ENCODE measurements at regions not wholly inside any gene's neighbourhood (a gene's known extent, or its start where the extent isn't known, plus 50 kb on each side); places are given as distances from the start of the nearest gene placed in this dataset.

DNA sequence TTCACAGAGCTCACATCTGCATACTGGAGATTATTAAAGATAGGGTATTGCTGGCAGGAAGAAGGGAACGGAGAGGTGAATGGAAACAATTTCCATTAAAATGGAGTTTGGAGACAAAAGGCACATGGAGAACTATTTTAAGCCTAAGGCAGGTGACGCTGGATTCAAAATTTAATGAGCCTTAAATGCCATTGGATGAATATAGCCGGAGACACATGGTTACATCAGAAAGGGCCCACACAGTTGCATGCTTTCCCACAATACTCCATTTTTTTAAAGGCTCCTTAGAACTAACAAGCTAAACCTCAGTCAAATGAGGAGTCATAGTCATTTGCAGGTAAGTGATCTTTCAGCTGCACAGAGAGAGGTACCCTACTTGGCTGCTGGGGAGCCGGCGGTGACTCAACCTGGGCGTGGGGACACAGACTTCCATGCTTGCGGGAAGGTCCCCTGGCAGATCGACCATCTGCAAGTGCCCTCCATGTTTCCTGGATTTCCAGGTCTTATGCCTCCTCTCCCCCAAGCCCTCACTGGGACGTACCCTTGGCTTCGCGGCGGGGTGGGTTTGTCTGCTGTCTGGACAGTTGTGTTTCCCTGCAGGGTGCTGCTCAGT is 259.2 kb downstream of the CBLN1 start:
- no peak for DNase-seq (ENCODE audit: low spot score)
- TF ChIP-seq, protein P1, sequence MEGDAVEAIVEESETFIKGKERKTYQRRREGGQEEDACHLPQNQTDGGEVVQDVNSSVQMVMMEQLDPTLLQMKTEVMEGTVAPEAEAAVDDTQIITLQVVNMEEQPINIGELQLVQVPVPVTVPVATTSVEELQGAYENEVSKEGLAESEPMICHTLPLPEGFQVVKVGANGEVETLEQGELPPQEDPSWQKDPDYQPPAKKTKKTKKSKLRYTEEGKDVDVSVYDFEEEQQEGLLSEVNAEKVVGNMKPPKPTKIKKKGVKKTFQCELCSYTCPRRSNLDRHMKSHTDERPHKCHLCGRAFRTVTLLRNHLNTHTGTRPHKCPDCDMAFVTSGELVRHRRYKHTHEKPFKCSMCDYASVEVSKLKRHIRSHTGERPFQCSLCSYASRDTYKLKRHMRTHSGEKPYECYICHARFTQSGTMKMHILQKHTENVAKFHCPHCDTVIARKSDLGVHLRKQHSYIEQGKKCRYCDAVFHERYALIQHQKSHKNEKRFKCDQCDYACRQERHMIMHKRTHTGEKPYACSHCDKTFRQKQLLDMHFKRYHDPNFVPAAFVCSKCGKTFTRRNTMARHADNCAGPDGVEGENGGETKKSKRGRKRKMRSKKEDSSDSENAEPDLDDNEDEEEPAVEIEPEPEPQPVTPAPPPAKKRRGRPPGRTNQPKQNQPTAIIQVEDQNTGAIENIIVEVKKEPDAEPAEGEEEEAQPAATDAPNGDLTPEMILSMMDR (IDR thresholded peaks at IDR 0.05; ENCODE audit: extremely low read depth, insufficient read depth, missing control alignments), result no peak
- in situ Hi-C loops (cut with MboI; ENCODE audit: low pct_unique_long_range_greater_than_20kb, low sequenced_read_pairs, unreplicated experiment), result no loop called here

DNA sequence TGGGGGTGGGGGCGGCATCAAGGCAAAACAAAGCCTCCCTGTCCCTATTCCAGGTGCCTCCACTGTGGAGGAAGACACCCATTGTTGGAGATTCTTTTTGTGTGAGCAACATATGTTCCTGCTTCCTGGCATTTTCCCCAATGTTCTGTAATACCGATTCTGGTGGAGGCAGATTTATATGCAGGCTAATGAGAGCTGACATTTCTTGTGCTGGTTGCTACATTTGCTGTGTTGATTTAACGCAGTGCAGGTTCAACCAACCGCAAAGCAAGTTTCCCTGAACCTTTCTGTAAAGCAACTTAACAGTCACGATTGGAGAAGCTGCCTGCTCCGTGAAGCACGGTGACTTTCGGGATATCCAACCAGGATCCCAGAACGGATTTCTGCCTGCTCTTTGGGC is 260.5 kb downstream of the CBLN1 start:
- DNase-seq (ENCODE audit: low spot score), result no peak
- TF ChIP-seq, protein P1 (IDR thresholded peaks at IDR 0.05; ENCODE audit: extremely low read depth, insufficient read depth, missing control alignments), result no peak
- in situ Hi-C loops (cut with MboI; ENCODE audit: low pct_unique_long_range_greater_than_20kb, low sequenced_read_pairs, unreplicated experiment), result no loop called here

DNA sequence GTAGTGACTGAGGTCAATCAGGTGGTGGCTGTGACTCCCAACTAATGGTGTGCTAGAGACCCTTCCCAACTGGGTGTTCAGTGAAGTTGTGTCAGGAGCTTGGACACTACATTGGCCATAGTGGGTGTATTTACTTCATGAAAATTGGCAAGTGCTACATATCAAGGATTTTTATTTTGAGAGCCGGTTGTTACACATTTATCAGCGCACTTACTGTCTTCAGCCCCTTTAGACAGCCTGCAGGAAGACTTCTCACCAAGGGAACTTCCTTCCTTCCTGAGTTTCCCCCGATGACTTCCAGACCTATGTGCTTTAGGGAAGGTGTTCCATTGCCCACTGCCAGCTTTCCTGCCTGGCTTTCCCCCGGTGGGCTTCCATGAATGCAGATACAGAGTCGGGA is 261.2 kb downstream of the CBLN1 start:
- DNase-seq (ENCODE audit: low spot score), result no peak
- in situ Hi-C loops (cut with MboI; ENCODE audit: low pct_unique_long_range_greater_than_20kb, low sequenced_read_pairs, unreplicated experiment), result no loop called here
- TF ChIP-seq, protein P1 (IDR thresholded peaks at IDR 0.05; ENCODE audit: extremely low read depth, insufficient read depth, missing control alignments), result no peak

DNA sequence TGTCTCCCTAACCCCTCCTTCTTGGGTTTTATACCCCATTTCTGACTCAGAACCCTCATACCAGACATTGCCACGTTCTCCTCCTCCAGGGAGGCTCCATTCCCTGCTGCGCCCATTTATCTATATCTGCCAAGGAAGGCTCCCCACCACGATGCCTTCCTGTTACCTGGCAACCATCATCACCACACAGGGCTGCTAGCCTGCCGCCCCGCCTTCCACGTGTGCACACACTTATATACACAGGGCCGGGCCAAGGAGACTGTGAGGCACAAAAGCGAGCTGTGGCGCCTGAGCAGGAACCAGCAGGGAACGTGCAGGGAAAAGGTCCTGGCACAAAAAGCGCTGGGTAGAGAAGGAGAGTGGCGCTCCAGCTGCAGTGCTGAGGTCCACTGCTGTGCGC is 261.8 kb downstream of the CBLN1 start:
- TF ChIP-seq, protein P1 (IDR thresholded peaks at IDR 0.05; ENCODE audit: extremely low read depth, insufficient read depth, missing control alignments), result no peak
- in situ Hi-C loops (cut with MboI; ENCODE audit: low pct_unique_long_range_greater_than_20kb, low sequenced_read_pairs, unreplicated experiment), result no loop called here
- DNase-seq (ENCODE audit: low spot score), result no peak

DNA sequence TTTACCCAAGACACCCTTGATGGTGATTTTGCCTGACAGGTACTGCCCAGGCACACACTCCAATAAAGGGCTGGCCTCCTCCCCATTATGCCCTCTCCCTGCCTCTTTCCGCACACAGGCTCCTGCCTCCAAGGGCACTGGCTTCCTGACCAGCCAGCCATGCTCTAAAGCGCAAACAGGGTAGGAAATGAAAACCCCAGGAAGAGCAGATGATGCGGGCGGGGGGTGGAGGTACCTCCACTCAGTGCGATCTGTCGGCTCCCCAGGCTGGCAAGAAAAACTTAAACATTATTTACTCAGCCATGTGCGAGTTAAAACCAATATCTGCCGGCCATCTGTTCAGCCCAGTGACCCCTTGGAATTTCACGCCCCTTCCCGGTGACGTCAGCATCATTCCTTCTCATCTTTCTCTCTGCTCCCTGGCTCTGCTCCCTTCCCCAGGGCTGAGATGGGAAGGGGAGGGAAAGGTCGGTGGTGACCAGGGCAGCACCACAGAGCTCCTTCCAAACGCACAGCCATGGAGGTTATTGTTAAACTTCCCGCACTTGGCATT is 262.5 kb downstream of the CBLN1 start:
- in situ Hi-C loops (cut with MboI; ENCODE audit: low pct_unique_long_range_greater_than_20kb, low sequenced_read_pairs, unreplicated experiment), result no loop called here
- no peak for DNase-seq (ENCODE audit: low spot score)
- TF ChIP-seq, protein P1 (IDR thresholded peaks at IDR 0.05; ENCODE audit: extremely low read depth, insufficient read depth, missing control alignments), result no peak

DNA sequence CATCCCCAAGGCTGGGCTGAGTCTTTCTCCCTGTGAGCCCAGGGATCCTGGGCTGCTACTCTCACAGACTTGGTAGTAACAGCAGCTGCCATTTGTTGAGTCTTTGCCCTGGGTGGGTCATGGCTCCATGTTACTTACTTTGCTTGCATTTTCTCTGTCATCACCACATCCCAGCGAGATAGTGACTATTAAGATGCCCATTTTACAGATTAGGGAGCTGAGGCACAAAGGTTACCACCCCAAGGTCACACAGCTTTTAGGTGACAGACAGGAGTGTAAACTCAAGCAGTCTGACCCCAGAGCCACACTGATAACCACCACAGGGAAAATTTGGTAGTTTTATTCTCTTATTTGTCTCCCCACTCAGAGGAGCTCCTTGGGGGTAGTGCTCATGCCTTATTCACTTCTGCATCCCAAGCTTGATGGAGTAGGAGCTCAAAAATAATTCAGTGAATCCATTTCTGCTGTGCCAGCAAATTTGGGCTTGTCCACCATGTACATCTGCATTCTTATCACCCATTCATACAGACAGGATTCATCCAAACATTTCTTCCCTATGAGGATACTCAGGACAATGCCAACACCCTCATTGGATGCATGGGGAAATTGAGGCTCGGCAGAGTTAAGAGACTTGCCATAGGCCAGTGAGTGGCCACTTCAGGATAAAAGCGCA is 263.2 kb downstream of the CBLN1 start:
- TF ChIP-seq, protein P1 (IDR thresholded peaks at IDR 0.05; ENCODE audit: extremely low read depth, insufficient read depth, missing control alignments), result no peak
- no peak for DNase-seq (ENCODE audit: low spot score)
- in situ Hi-C loops (cut with MboI; ENCODE audit: low pct_unique_long_range_greater_than_20kb, low sequenced_read_pairs, unreplicated experiment), result no loop called here
